ENCODE measurements at regions not wholly inside any gene's neighbourhood (a gene's known extent, or its start where the extent isn't known, plus 50 kb on each side); places are given as distances from the start of the nearest gene placed in this dataset.
"Not testable (repeated sequence)": the region's sequence is repeated elsewhere in the genome, so short reads cannot be mapped to it uniquely, and the experiment has no call there.

- no peaks in the 10 kb centered on the region for H3K4me1 ChIP-seq (ENCODE audit: control insufficient read depth, insufficient read depth, low read length)
- no peaks in the 10 kb centered on the region for H3K27me3 ChIP-seq (ENCODE audit: control insufficient read depth, insufficient read depth, low read length)
- no peaks in the 10 kb centered on the region for H3K36me3 ChIP-seq (ENCODE audit: control insufficient read depth, insufficient read depth, low read length)
- no peak overlapping the region for H3K4me3 ChIP-seq (ENCODE audit: low read depth, low read length)
- H3K9ac ChIP-seq (ENCODE audit: low read depth, low read length): no peak overlapping the region
- no peaks in the 10 kb centered on the region for H3K9me3 ChIP-seq (ENCODE audit: control insufficient read depth, insufficient read depth, low read length)
Measured at GRCh38 chr16:52141871-52142270, 405.1 kb downstream of the TOX3 start.

GRCh38 chr16:52128361-52128760 is 418.6 kb downstream of the TOX3 start:
- Histone ChIP-seq H3K9ac (ENCODE audit: low read depth, low read length) (no peak overlapping the region), H3K4me3 (ENCODE audit: low read depth, low read length) (no peak overlapping the region), H3K27me3 (ENCODE audit: control insufficient read depth, insufficient read depth, low read length) (no peaks in the 10 kb centered on the region), H3K9me3 (ENCODE audit: control insufficient read depth, insufficient read depth, low read length) (no peaks in the 10 kb centered on the region), H3K36me3 (ENCODE audit: control insufficient read depth, insufficient read depth, low read length) (no peaks in the 10 kb centered on the region), H3K4me1 (ENCODE audit: control insufficient read depth, insufficient read depth, low read length) (no peaks in the 10 kb centered on the region)

GRCh38 chr16:52123842-52124241 is 423.1 kb downstream of the TOX3 start:
- Histone ChIP-seq H3K9me3 (ENCODE audit: control insufficient read depth, insufficient read depth, low read length) (no peaks in the 10 kb centered on the region), H3K4me3 (ENCODE audit: low read depth, low read length) (no peak overlapping the region)

GRCh38 chr16:52123061-52123839 is 423.7 kb downstream of the TOX3 start:
- no peak overlapping the region for H3K4me3 ChIP-seq (ENCODE audit: low read depth, low read length)
- H3K4me1 ChIP-seq (ENCODE audit: control insufficient read depth, insufficient read depth, low read length): no peaks in the 10 kb centered on the region
- no peaks in the 10 kb centered on the region for H3K27me3 ChIP-seq (ENCODE audit: control insufficient read depth, insufficient read depth, low read length)
- H3K36me3 ChIP-seq (ENCODE audit: control insufficient read depth, insufficient read depth, low read length): no peaks in the 10 kb centered on the region
- H3K9me3 ChIP-seq (ENCODE audit: control insufficient read depth, insufficient read depth, low read length): no peaks in the 10 kb centered on the region
- H3K9ac ChIP-seq (ENCODE audit: low read depth, low read length): no peak overlapping the region

More at GRCh38 chr16:52123842-52124241, 423.1 kb downstream of the TOX3 start:
- Histone ChIP-seq H3K36me3 (ENCODE audit: control insufficient read depth, insufficient read depth, low read length) (no peaks in the 10 kb centered on the region), H3K9ac (ENCODE audit: low read depth, low read length) (no peak overlapping the region), H3K27me3 (ENCODE audit: control insufficient read depth, insufficient read depth, low read length) (no peaks in the 10 kb centered on the region), H3K4me1 (ENCODE audit: control insufficient read depth, insufficient read depth, low read length) (no peaks in the 10 kb centered on the region)

- H3K4me3 ChIP-seq (ENCODE audit: low read depth, low read length): no peak overlapping the region
Measured at GRCh38 chr16:52117171-52117570, 429.8 kb downstream of the TOX3 start.

GRCh38 chr16:52114379-52114778 is 432.6 kb downstream of the TOX3 start:
- Histone ChIP-seq H3K27me3 (ENCODE audit: control insufficient read depth, insufficient read depth, low read length) (no peaks in the 10 kb centered on the region), H3K4me3 (ENCODE audit: low read depth, low read length) (no peak overlapping the region), H3K4me1 (ENCODE audit: control insufficient read depth, insufficient read depth, low read length) (peaks cover 10% of the 10 kb centered on the region), H3K9ac (ENCODE audit: low read depth, low read length) (no peak overlapping the region), H3K36me3 (ENCODE audit: control insufficient read depth, insufficient read depth, low read length) (no peaks in the 10 kb centered on the region), H3K9me3 (ENCODE audit: control insufficient read depth, insufficient read depth, low read length) (no peaks in the 10 kb centered on the region)

More at GRCh38 chr16:52117171-52117570, 429.8 kb downstream of the TOX3 start:
- Histone ChIP-seq H3K4me1 (ENCODE audit: control insufficient read depth, insufficient read depth, low read length) (peaks cover 10% of the 10 kb centered on the region), H3K9ac (ENCODE audit: low read depth, low read length) (no peak overlapping the region), H3K27me3 (ENCODE audit: control insufficient read depth, insufficient read depth, low read length) (no peaks in the 10 kb centered on the region), H3K9me3 (ENCODE audit: control insufficient read depth, insufficient read depth, low read length) (no peaks in the 10 kb centered on the region), H3K36me3 (ENCODE audit: control insufficient read depth, insufficient read depth, low read length) (no peaks in the 10 kb centered on the region)

GRCh38 chr16:52113533-52114183 is 433.3 kb downstream of the TOX3 start:
- no peak overlapping the region for H3K9ac ChIP-seq (ENCODE audit: low read depth, low read length)
- H3K4me3 ChIP-seq (ENCODE audit: low read depth, low read length): no peak overlapping the region
- no peaks in the 10 kb centered on the region for H3K27me3 ChIP-seq (ENCODE audit: control insufficient read depth, insufficient read depth, low read length)
- H3K9me3 ChIP-seq (ENCODE audit: control insufficient read depth, insufficient read depth, low read length): no peaks in the 10 kb centered on the region
- H3K36me3 ChIP-seq (ENCODE audit: control insufficient read depth, insufficient read depth, low read length): no peaks in the 10 kb centered on the region
- peaks cover 10% of the 10 kb centered on the region for H3K4me1 ChIP-seq (ENCODE audit: control insufficient read depth, insufficient read depth, low read length)

- not testable (repeated sequence) for H3K9ac ChIP-seq (ENCODE audit: low read depth, low read length); H3K4me1 ChIP-seq (ENCODE audit: control insufficient read depth, insufficient read depth, low read length); H3K36me3 ChIP-seq (ENCODE audit: control insufficient read depth, insufficient read depth, low read length); H3K4me3 ChIP-seq (ENCODE audit: low read depth, low read length); H3K27me3 ChIP-seq (ENCODE audit: control insufficient read depth, insufficient read depth, low read length); H3K9me3 ChIP-seq (ENCODE audit: control insufficient read depth, insufficient read depth, low read length)
Measured at GRCh38 chr16:52104993-52105392, 441.9 kb downstream of the TOX3 start.

- Histone ChIP-seq H3K4me3 (ENCODE audit: low read depth, low read length) (no peak overlapping the region), H3K9me3 (ENCODE audit: control insufficient read depth, insufficient read depth, low read length) (no peaks in the 10 kb centered on the region), H3K27me3 (ENCODE audit: control insufficient read depth, insufficient read depth, low read length) (no peaks in the 10 kb centered on the region), H3K9ac (ENCODE audit: low read depth, low read length) (no peak overlapping the region), H3K36me3 (ENCODE audit: control insufficient read depth, insufficient read depth, low read length) (no peaks in the 10 kb centered on the region), H3K4me1 (ENCODE audit: control insufficient read depth, insufficient read depth, low read length) (no peaks in the 10 kb centered on the region)
Measured at GRCh38 chr16:52103791-52104190, 443.2 kb downstream of the TOX3 start.

- H3K36me3 ChIP-seq (ENCODE audit: control insufficient read depth, insufficient read depth, low read length): no peaks in the 10 kb centered on the region
- no peaks in the 10 kb centered on the region for H3K27me3 ChIP-seq (ENCODE audit: control insufficient read depth, insufficient read depth, low read length)
- H3K9ac ChIP-seq (ENCODE audit: low read depth, low read length): no peak overlapping the region
- no peak overlapping the region for H3K4me3 ChIP-seq (ENCODE audit: low read depth, low read length)
- no peaks in the 10 kb centered on the region for H3K4me1 ChIP-seq (ENCODE audit: control insufficient read depth, insufficient read depth, low read length)
- no peaks in the 10 kb centered on the region for H3K9me3 ChIP-seq (ENCODE audit: control insufficient read depth, insufficient read depth, low read length)
Measured at GRCh38 chr16:52101246-52101645, 445.7 kb downstream of the TOX3 start.

- Histone ChIP-seq H3K4me3 (ENCODE audit: low read depth, low read length) (no peak overlapping the region), H3K4me1 (ENCODE audit: control insufficient read depth, insufficient read depth, low read length) (no peaks in the 10 kb centered on the region), H3K9ac (ENCODE audit: low read depth, low read length) (no peak overlapping the region), H3K9me3 (ENCODE audit: control insufficient read depth, insufficient read depth, low read length) (no peaks in the 10 kb centered on the region), H3K27me3 (ENCODE audit: control insufficient read depth, insufficient read depth, low read length) (no peaks in the 10 kb centered on the region), H3K36me3 (ENCODE audit: control insufficient read depth, insufficient read depth, low read length) (no peaks in the 10 kb centered on the region)
Measured at GRCh38 chr16:52099382-52099781, 447.6 kb downstream of the TOX3 start.

- no peak overlapping the region for H3K9ac ChIP-seq (ENCODE audit: low read depth, low read length)
- H3K27me3 ChIP-seq (ENCODE audit: control insufficient read depth, insufficient read depth, low read length): no peaks in the 10 kb centered on the region
- H3K4me1 ChIP-seq (ENCODE audit: control insufficient read depth, insufficient read depth, low read length): no peaks in the 10 kb centered on the region
- H3K4me3 ChIP-seq (ENCODE audit: low read depth, low read length): no peak overlapping the region
- no peaks in the 10 kb centered on the region for H3K9me3 ChIP-seq (ENCODE audit: control insufficient read depth, insufficient read depth, low read length)
- no peaks in the 10 kb centered on the region for H3K36me3 ChIP-seq (ENCODE audit: control insufficient read depth, insufficient read depth, low read length)
Measured at GRCh38 chr16:52095471-52095870, 451.5 kb downstream of the TOX3 start.

Data from iPS-15b (cell line).